GM18511 (cell line): ENCODE measurements at regions not wholly inside any gene's neighbourhood (a gene's known extent, or its start where the extent isn't known, plus 50 kb on each side); places are given as distances from the start of the nearest gene placed in this dataset.

Experiments
- ATAC-seq: cut with Tn5 transposase; IDR thresholded peaks from one replicate; pipeline ENCODE4 v1.9.1; 2021; ENCODE audit warnings: mild to moderate bottlenecking, moderate library complexity; ENCODE audit not compliant: unreplicated experiment

GRCh38 chr3:70583682-70584081, 271.2 kb upstream of the MDFIC2 start:
- no peak for ATAC-seq

DNA sequence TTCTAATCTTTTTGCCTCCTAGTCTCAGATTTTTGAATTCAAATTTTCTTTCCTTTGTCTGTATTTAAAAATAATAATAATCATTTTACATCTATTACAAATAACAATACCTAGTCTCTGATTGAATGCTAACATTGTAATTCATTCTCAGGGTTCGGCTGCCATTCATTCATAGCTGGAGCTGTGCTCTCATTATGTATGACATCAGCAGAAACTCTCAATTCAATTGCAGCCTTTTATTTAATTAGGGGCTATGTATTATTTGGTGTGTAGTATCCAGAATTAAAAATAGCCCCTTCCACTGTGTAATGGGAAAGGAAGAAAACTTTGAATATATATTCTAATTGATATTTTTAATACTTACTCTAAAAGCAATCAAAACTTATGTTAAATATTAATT, 270.4 kb upstream of the MDFIC2 start:
- no peak for ATAC-seq

- no peak for ATAC-seq
These were observed 267.6 kb upstream of the MDFIC2 start for GRCh38 chr3:70580021-70580420.

DNA sequence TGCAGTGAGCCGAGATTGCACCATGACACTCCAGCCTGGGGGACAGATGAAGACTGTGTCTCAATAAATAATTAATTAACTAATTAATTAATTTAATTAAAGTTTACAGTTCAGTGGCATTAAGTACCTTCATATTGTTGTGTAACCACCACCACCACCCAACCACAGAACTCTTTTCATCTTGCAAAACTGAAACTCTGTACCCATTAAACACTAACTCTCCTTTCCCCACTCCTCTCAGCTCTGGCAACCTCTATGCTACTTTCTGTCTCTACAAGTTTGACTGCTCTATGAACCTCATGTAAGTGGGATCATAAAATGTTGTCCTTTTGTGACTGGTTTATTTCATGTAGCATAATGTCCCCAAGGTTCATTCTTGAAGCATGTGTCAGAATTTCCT, 259.3 kb upstream of the MDFIC2 start:
- ATAC-seq, result no peak

GRCh38 chr3:70570584-70570983, 258.1 kb upstream of the MDFIC2 start:
- ATAC-seq, result no peak

- ATAC-seq, result no peak
These were observed 256.2 kb upstream of the MDFIC2 start for GRCh38 chr3:70568626-70569025.

GRCh38 chr3:70565861-70566260, 253.4 kb upstream of the MDFIC2 start:
- ATAC-seq, result no peak

- no peak for ATAC-seq
These were observed 252.1 kb upstream of the MDFIC2 start for GRCh38 chr3:70564552-70564951.

DNA sequence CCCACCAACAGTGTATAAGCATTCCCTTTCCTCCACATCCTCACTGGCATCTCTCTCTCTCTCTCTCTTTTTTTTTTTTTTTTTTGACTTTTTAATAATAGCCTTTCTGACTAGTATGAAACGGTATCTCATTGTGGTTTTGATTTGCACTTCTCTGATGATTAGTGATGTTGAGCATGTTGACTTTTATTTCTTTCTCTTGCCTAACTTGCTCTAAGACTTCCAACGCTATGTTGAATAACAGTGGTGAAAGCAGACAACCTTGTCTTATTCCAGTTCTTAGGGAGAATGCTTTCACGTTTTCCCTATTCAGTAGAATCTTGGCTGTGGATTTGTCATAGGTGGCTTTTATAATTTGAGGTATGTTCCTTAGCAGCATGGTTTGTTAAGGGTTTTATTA, 249.4 kb upstream of the MDFIC2 start:
- ATAC-seq, result no peak

GRCh38 chr3:70558956-70559355, 246.5 kb upstream of the MDFIC2 start:
- ATAC-seq, result no peak

DNA sequence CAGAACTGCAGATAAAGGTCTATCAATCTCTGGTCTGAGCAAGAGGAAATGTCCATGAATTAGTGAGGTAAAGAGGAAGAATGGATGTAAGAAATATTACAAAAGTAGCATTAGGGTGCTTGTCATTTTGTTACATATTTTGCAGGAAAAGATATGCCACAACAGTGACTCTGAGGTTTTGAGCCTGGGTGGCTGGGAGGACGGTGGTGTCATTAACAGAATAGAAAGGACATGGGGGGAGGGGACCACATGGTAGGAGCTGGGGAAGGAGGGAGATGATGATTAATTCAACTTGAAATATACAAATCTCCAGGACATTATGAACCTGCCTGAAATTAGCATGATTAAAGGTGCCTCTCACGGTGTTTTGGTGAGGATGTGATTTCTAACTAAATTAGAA, 245.5 kb upstream of the MDFIC2 start:
- no peak for ATAC-seq

GRCh38 chr3:70556056-70556455, 243.6 kb upstream of the MDFIC2 start:
- no peak for ATAC-seq

DNA sequence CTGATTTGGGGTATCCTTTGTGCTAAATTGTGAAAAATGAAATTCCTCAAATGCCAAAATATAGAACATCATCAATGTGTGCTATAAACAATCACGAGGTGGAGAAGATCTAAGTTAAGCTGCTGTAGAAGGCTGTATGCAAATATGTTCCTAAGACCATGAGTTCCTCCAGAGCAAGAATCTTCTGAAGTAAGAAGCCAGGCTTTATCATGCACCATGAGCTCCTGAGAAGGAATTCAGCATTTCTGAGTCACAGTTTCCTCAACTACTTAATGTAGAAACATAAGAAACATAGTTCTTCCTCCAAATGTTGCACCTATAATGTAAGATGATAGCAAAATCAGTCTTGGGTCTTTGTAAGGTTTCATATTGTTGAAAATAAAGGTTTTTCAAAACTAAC, 241.7 kb upstream of the MDFIC2 start:
- no peak for ATAC-seq

- ATAC-seq, result peak; percentile 98
These were observed 238.4 kb upstream of the MDFIC2 start for GRCh38 chr3:70550723-70551319.

- ATAC-seq, result no peak
These were observed 234.2 kb upstream of the MDFIC2 start for GRCh38 chr3:70546679-70547078.

DNA sequence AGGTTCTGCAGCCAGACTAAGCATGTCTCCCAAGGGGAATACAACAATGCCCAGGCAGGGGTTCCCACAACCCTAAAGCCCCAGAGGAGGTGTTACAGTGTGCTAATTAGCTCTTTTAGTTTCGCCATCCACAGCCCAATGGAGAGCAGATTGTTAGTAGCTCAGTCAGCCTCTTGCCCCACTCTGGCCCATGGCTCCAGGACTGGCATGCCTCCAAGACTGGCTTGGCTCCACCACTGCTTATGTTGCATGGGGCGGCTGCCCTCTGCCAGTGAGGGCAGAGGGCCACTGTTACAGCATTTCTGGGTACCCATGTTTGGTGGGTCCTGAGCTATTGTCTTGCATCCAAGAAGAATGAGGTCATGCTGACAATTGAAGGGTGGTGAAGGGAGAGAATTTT, 231.1 kb upstream of the MDFIC2 start:
- ATAC-seq, result no peak

DNA sequence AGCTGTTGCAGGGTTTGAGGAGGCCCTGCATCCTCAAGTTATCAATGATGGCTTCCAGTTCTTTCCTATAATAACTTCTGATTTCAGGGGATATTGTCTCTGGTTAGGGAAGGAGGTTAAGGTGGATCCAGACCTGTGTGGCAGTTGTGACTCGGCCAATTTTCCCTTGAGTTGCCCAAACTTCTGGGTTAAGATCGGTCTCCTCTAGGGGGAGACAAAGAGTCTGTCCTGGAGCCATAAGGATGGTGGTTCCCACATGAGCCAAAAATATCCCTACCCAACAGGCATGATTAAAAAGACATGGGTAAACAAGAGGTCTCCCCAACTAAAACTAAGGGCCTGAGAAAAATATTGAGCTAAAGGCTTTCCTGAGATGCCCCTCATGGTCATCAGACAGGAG, 227.5 kb upstream of the MDFIC2 start:
- ATAC-seq, result no peak

- no peak for ATAC-seq
These were observed 220.4 kb upstream of the MDFIC2 start for GRCh38 chr3:70532806-70533205.

DNA sequence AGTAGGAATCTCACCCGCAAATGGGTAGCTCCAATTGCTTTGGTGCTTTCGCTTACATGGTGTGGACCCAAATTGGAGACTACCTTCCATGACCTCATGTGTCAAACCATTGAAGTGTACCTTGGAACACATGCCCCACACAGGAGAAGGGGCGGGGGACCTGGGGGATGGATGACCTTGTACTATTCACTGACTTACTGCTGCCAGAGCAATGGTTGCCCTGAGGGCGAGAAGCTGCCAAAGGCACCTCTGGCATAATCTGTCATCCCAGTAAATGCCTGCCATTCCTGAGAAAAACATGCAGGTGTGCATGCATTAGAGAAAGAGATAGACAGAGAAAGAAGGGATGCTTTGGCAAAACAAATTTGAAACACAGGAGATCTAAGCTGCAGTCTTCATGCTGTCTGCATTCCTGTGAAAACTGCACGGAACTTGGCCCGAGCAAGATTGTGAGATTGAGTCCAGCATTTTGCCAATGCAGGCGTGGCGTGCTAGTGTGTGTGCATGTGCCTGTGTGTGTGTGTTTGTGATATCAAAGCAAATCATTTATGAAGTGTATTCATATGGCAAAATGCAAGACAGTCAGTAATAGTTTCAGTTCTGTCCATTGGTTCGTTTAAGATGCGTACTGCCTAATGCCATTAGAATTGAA, 219.5 kb upstream of the MDFIC2 start:
- no peak for ATAC-seq

DNA sequence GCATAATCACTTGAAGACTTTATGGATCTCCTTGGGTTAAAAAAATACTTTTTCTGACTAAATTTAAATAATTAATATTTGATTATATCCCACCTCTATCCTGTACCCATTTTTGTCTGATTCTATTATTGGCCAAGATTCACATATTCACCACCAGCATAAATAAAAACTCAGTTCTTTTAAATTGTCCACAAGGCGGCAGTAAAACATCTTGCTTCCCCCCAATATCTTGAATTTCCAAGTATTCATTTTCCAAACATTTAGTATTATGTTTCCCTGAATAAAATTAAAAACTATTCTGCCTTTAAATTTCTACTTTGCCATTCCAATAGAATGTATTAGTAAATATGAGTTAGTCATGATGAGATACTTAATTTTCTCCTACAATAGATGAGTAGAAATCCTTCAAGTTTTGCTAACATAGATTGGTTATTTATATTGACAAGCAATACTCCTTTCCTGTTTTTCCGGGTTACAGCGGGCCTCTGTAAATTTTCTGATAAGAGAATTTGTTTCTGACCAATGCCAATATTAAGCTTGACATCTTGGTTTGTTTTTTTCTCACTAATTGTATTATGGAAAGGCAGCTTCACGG, 218.7 kb upstream of the MDFIC2 start:
- ATAC-seq, result no peak

GRCh38 chr3:70530626-70531025, 218.2 kb upstream of the MDFIC2 start:
- no peak for ATAC-seq

DNA sequence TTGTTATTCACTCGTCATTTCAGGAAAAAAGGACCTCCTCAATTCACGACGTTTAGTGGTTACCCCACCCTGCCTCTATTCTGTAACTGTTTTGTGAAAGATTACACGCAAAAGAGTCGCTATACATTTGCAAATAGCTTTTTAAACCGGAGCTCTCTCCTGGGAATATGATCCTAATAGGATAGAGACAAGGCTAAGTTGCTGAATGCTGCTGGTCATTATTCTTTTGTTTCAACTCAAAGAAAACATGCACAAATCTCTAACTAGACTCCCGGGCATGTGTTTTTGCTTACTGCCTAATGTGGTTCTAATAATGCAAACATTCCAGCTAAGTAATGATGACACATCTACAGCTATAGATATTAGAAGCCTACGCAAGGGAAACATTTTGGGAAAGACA, 214.6 kb upstream of the MDFIC2 start:
- no peak for ATAC-seq
